Breast epithelium (tissue), 3 donors: ENCODE measurements at regions not wholly inside any gene's neighbourhood (a gene's known extent, or its start where the extent isn't known, plus 50 kb on each side); places are given as distances from the start of the nearest gene placed in this dataset.

Source experiments
- CTCF ChIP-seq, 3 donors: fragments of 450-650 bp; IDR thresholded peaks; one replicate each; pipeline ENCODE4 v1.5.1; 2016 to 2017; ENCODE audit warnings: antibody characterized with exemption in 3 of 3, mild to moderate bottlenecking in 3 of 3, moderate library complexity in 3 of 3
- POLR2A ChIP-seq: fragments of 450-650 bp; IDR thresholded peaks from one replicate; pipeline ENCODE4 v1.6.1; 2016; ENCODE audit warnings: antibody characterized with exemption, mild to moderate bottlenecking, moderate library complexity
- POLR2AphosphoS5 ChIP-seq, 3 donors: sonication (generic); formaldehyde crosslinking; IDR thresholded peaks; one replicate each; pipeline ENCODE4 v1.6.1; 2017; ENCODE audit warnings: antibody characterized with exemption in 3 of 3

DNA sequence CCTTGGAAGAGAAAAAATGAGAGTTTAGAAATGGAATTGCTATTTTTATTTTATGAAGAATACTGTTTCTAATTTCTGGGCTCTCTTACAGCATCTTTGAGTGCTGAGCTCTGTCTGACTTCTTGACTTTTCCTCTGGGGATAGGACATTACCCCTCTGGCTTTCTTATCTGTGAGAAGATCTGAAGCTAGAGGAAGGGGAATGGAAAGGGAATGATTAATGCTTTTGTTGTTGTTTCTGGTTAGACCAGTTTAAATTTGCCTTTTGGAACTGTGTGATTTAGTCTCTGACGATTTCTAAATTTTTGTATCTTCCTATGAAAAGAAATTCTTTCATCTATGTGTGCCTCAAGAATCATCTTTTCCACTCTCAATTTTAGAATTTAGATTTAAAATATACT is 811.4 kb downstream of the REEP3 start:
- TF ChIP-seq CTCF (IDR thresholded peaks at IDR 0.05) = no peak
- no peak for TF ChIP-seq POLR2A
- TF ChIP-seq POLR2AphosphoS5 (IDR thresholded peaks at IDR 0.05) = no peak
